HG02610 (cell line): ENCODE measurements at regions not wholly inside any gene's neighbourhood (a gene's known extent, or its start where the extent isn't known, plus 50 kb on each side); places are given as distances from the start of the nearest gene placed in this dataset.

Experiments used
- ATAC-seq: cut with Tn5 transposase; IDR thresholded peaks from one replicate; pipeline ENCODE4 v1.9.1; 2021; ENCODE audit warnings: mild to moderate bottlenecking, moderate library complexity; ENCODE audit not compliant: unreplicated experiment

- ATAC-seq, result no peak
Observed at GRCh38 chr2:8223695-8224346, 458.0 kb upstream of the ID2 start.

- no peak for ATAC-seq
Observed at GRCh38 chr2:8224347-8225190, 457.3 kb upstream of the ID2 start.

GRCh38 chr2:8225266-8225665, 456.6 kb upstream of the ID2 start:
- no peak for ATAC-seq

- ATAC-seq, result no peak
Observed at GRCh38 chr2:8225798-8226197, 456.1 kb upstream of the ID2 start.

- peak; percentile 88 for ATAC-seq
Observed at GRCh38 chr2:8229546-8229986, 452.3 kb upstream of the ID2 start.

- ATAC-seq, result no peak
Observed at GRCh38 chr2:8230466-8230865, 451.4 kb upstream of the ID2 start.

- ATAC-seq, result no peak
Observed at GRCh38 chr2:8231902-8232301, 450.0 kb upstream of the ID2 start.

- ATAC-seq, result no peak
Observed at GRCh38 chr2:8232871-8233270, 449.0 kb upstream of the ID2 start.

GRCh38 chr2:8234253-8234652, 447.6 kb upstream of the ID2 start:
- peak; percentile 55 for ATAC-seq

GRCh38 chr2:8234757-8235374, 447.0 kb upstream of the ID2 start:
- peak; percentile 86 for ATAC-seq

- ATAC-seq, result no peak
Observed at GRCh38 chr2:8235419-8235818, 446.4 kb upstream of the ID2 start.

GRCh38 chr2:8236391-8236790, 445.5 kb upstream of the ID2 start:
- ATAC-seq, result no peak

- ATAC-seq, result no peak
Observed at GRCh38 chr2:8238521-8239230, 443.2 kb upstream of the ID2 start.

GRCh38 chr2:8239531-8240088, 442.2 kb upstream of the ID2 start:
- ATAC-seq, result peak; percentile 55

GRCh38 chr2:8241317-8241716, 440.5 kb upstream of the ID2 start:
- ATAC-seq, result no peak

- no peak for ATAC-seq
Observed at GRCh38 chr2:8242739-8243138, 439.1 kb upstream of the ID2 start.

- no peak for ATAC-seq
Observed at GRCh38 chr2:8243748-8244400, 438.0 kb upstream of the ID2 start.

GRCh38 chr2:8244639-8245038, 437.2 kb upstream of the ID2 start:
- no peak for ATAC-seq

- no peak for ATAC-seq
Observed at GRCh38 chr2:8246137-8246536, 435.7 kb upstream of the ID2 start.

- no peak for ATAC-seq
Observed at GRCh38 chr2:8247905-8248622, 433.8 kb upstream of the ID2 start.
